HEK293 (cell line): ENCODE measurements at regions not wholly inside any gene's neighbourhood (a gene's known extent, or its start where the extent isn't known, plus 50 kb on each side); places are given as distances from the start of the nearest gene placed in this dataset.

Source experiments
- CTCF ChIP-seq: fragments of 450-650 bp; formaldehyde crosslinking; IDR thresholded peaks from 2 replicates; pipeline ENCODE4 v1.5.1; 2016; ENCODE audit warnings: missing biosample characterization, missing genetic modification characterization
- FEZF1 ChIP-seq: fragments of 450-650 bp; formaldehyde crosslinking; IDR thresholded peaks from 2 replicates; pipeline ENCODE4 v1.5.1; 2016; ENCODE audit warnings: missing biosample characterization, missing genetic modification characterization
- HOXA7 ChIP-seq: sonication (generic); formaldehyde crosslinking; IDR thresholded peaks from 2 replicates; pipeline ENCODE4 v1.8.1; 2022; ENCODE audit warnings: missing genetic modification reagents, borderline replicate concordance
- KLF8 ChIP-seq: fragments of 450-650 bp; formaldehyde crosslinking; IDR thresholded peaks from 2 replicates; pipeline ENCODE4 v1.5.1; 2016; ENCODE audit warnings: missing biosample characterization, missing genetic modification characterization
- SP2 ChIP-seq: fragments of 450-650 bp; formaldehyde crosslinking; IDR thresholded peaks from 2 replicates; pipeline ENCODE4 v1.5.1; 2016; ENCODE audit warnings: missing biosample characterization, missing genetic modification characterization
- ZNF10 ChIP-seq: fragments of 450-650 bp; formaldehyde crosslinking; IDR thresholded peaks from 2 replicates; pipeline ENCODE4 v1.5.1; 2017; ENCODE audit warnings: missing biosample characterization, missing genetic modification characterization
- ZNF121 ChIP-seq: fragments of 450-650 bp; formaldehyde crosslinking; IDR thresholded peaks from 2 replicates; pipeline ENCODE4 v1.5.1; 2016; ENCODE audit warnings: missing biosample characterization, missing genetic modification characterization
- ZNF174 ChIP-seq: fragments of 450-650 bp; formaldehyde crosslinking; IDR thresholded peaks from 2 replicates; pipeline ENCODE4 v1.5.0; 2017; ENCODE audit warnings: missing biosample characterization, mild to moderate bottlenecking, missing genetic modification characterization
- ZNF274 ChIP-seq, 2 experiments: fragments of 200-500 bp in 1 of 2; fragments of 450-650 bp in 1 of 2; sonication (Bioruptor generic) in 1 of 2; formaldehyde crosslinking in 1 of 2; IDR thresholded peaks; 2 replicates each; pipeline versions ENCODE4 v1.5.1 to v1.6.1; 2014 to 2016; ENCODE audit warnings: borderline replicate concordance in 1 of 2, inconsistent platforms in 1 of 2, low read length in 1 of 2, missing biosample characterization in 1 of 2, missing genetic modification characterization in 1 of 2
- ZNF529 ChIP-seq: fragments of 450-650 bp; formaldehyde crosslinking; IDR thresholded peaks from 2 replicates; pipeline ENCODE4 v1.5.1; 2017; ENCODE audit warnings: missing genetic modification characterization, missing biosample characterization; ENCODE audit not compliant: insufficient replicate concordance
- ZNF777 ChIP-seq: fragments of 450-650 bp; formaldehyde crosslinking; IDR thresholded peaks from 2 replicates; pipeline ENCODE4 v1.5.1; 2017; ENCODE audit warnings: missing biosample characterization, missing genetic modification characterization, borderline replicate concordance
- TF ChIP-seq, protein P1 (sequence below): fragments of 450-650 bp; formaldehyde crosslinking; IDR thresholded peaks from 2 replicates; pipeline ENCODE4 v1.5.1; 2016; ENCODE audit warnings: missing biosample characterization, missing genetic modification characterization
- TF ChIP-seq, protein P2 (sequence below): fragments of 450-650 bp; formaldehyde crosslinking; IDR thresholded peaks from 2 replicates; pipeline ENCODE4 v1.5.1; 2016; ENCODE audit warnings: missing biosample characterization, missing genetic modification characterization
- TF ChIP-seq, protein P3 (sequence below): fragments of 450-650 bp; formaldehyde crosslinking; IDR thresholded peaks from 2 replicates; pipeline ENCODE4 v1.5.1; 2017; ENCODE audit warnings: missing biosample characterization, missing genetic modification characterization

GRCh38 chr18:71798986-71799673, 745.0 kb downstream of the CBLN2 start:
- TF ChIP-seq HOXA7: no peak
- no peak for TF ChIP-seq ZNF529 (tag by site-specific recombination)
- TF ChIP-seq CTCF (tag by site-specific recombination): no peak
- no peak for TF ChIP-seq ZNF121 (tag by site-specific recombination)
- no peak for TF ChIP-seq FEZF1 (tag by site-specific recombination)
- no peak for TF ChIP-seq ZNF274 (IDR thresholded peaks at IDR 0.05; ENCODE audit: low read length)
- TF ChIP-seq ZNF274 (tag by site-specific recombination; IDR thresholded peaks at IDR 0.05; ENCODE audit: borderline replicate concordance): no peak
- TF ChIP-seq, protein P1, sequence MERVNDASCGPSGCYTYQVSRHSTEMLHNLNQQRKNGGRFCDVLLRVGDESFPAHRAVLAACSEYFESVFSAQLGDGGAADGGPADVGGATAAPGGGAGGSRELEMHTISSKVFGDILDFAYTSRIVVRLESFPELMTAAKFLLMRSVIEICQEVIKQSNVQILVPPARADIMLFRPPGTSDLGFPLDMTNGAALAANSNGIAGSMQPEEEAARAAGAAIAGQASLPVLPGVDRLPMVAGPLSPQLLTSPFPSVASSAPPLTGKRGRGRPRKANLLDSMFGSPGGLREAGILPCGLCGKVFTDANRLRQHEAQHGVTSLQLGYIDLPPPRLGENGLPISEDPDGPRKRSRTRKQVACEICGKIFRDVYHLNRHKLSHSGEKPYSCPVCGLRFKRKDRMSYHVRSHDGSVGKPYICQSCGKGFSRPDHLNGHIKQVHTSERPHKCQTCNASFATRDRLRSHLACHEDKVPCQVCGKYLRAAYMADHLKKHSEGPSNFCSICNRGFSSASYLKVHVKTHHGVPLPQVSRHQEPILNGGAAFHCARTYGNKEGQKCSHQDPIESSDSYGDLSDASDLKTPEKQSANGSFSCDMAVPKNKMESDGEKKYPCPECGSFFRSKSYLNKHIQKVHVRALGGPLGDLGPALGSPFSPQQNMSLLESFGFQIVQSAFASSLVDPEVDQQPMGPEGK: no peak
- TF ChIP-seq ZNF777: no peak
- no peak for TF ChIP-seq KLF8 (tag by site-specific recombination)
- TF ChIP-seq, protein P2, sequence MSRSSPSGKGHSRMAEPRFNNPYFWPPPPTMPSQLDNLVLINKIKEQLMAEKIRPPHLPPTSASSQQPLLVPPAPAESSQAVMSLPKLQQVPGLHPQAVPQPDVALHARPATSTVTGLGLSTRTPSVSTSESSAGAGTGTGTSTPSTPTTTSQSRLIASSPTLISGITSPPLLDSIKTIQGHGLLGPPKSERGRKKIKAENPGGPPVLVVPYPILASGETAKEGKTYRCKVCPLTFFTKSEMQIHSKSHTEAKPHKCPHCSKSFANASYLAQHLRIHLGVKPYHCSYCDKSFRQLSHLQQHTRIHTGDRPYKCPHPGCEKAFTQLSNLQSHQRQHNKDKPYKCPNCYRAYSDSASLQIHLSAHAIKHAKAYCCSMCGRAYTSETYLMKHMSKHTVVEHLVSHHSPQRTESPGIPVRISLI: no peak
- TF ChIP-seq, protein P3, sequence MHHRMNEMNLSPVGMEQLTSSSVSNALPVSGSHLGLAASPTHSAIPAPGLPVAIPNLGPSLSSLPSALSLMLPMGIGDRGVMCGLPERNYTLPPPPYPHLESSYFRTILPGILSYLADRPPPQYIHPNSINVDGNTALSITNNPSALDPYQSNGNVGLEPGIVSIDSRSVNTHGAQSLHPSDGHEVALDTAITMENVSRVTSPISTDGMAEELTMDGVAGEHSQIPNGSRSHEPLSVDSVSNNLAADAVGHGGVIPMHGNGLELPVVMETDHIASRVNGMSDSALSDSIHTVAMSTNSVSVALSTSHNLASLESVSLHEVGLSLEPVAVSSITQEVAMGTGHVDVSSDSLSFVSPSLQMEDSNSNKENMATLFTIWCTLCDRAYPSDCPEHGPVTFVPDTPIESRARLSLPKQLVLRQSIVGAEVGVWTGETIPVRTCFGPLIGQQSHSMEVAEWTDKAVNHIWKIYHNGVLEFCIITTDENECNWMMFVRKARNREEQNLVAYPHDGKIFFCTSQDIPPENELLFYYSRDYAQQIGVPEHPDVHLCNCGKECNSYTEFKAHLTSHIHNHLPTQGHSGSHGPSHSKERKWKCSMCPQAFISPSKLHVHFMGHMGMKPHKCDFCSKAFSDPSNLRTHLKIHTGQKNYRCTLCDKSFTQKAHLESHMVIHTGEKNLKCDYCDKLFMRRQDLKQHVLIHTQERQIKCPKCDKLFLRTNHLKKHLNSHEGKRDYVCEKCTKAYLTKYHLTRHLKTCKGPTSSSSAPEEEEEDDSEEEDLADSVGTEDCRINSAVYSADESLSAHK (tag by site-specific recombination): no peak
- TF ChIP-seq ZNF10: no peak
- no peak for TF ChIP-seq ZNF174 (tag by site-specific recombination)
- TF ChIP-seq SP2 (tag by site-specific recombination): no peak
